Activated CD4-positive, CD25-positive, alpha-beta regulatory T cell (primary cell): ENCODE measurements at regions not wholly inside any gene's neighbourhood (a gene's known extent, or its start where the extent isn't known, plus 50 kb on each side); places are given as distances from the start of the nearest gene placed in this dataset.

Experiments used
- DNase-seq, 4 experiments: peaks; one replicate each; lab custom pipeline; 2025; lab: John Stamatoyannopoulos, UW

- DNase-seq, result no peak
Measured at GRCh38 chr15:31871887-31872281, 158.4 kb upstream of the CHRNA7 start.

- no peak for DNase-seq
Measured at GRCh38 chr15:31887246-31887645, 143.1 kb upstream of the CHRNA7 start.

GRCh38 chr15:31892513-31892912 is 137.8 kb upstream of the CHRNA7 start:
- no peak for DNase-seq

- no peak for DNase-seq
Measured at GRCh38 chr15:31893780-31894179, 136.5 kb upstream of the CHRNA7 start.

- no peak for DNase-seq
Measured at GRCh38 chr15:31897746-31898145, 132.6 kb upstream of the CHRNA7 start.

GRCh38 chr15:31901501-31901900 is 128.8 kb upstream of the CHRNA7 start:
- DNase-seq, result no peak

- DNase-seq, result no peak
Measured at GRCh38 chr15:31905054-31905453, 125.3 kb upstream of the CHRNA7 start.

- DNase-seq, result no peak
Measured at GRCh38 chr15:31925541-31925940, 104.8 kb upstream of the CHRNA7 start.

GRCh38 chr15:31930967-31931366 is 99.3 kb upstream of the CHRNA7 start:
- DNase-seq, result peak in 1 of 4 experiments; percentile 11

GRCh38 chr15:31932576-31932975 is 97.7 kb upstream of the CHRNA7 start:
- no peak for DNase-seq

GRCh38 chr15:31934821-31935220 is 95.5 kb upstream of the CHRNA7 start:
- DNase-seq, result no peak

GRCh38 chr15:31953478-31953877 is 76.8 kb upstream of the CHRNA7 start:
- DNase-seq, result no peak

- no peak for DNase-seq
Measured at GRCh38 chr15:31954374-31955172, 75.7 kb upstream of the CHRNA7 start.

- no peak for DNase-seq
Measured at GRCh38 chr15:31955734-31956133, 74.6 kb upstream of the CHRNA7 start.

- DNase-seq, result no peak
Measured at GRCh38 chr15:31957581-31957980, 72.7 kb upstream of the CHRNA7 start.

- DNase-seq, result no peak
Measured at GRCh38 chr15:31964586-31965307, 65.6 kb upstream of the CHRNA7 start.

- no peak for DNase-seq
Measured at GRCh38 chr15:31970007-31970406, 60.3 kb upstream of the CHRNA7 start.

- DNase-seq, result no peak
Measured at GRCh38 chr15:31973197-31973596, 57.1 kb upstream of the CHRNA7 start.

- no peak for DNase-seq
Measured at GRCh38 chr15:31974154-31974794, 56.0 kb upstream of the CHRNA7 start.

- peak in 1 of 4 experiments; percentile 4 for DNase-seq
Measured at GRCh38 chr15:31974855-31975829, 55.2 kb upstream of the CHRNA7 start.

GRCh38 chr15:31975830-31976229 is 54.5 kb upstream of the CHRNA7 start:
- no peak for DNase-seq

- DNase-seq, result no peak
Measured at GRCh38 chr15:31977138-31977537, 53.2 kb upstream of the CHRNA7 start.
